ENCODE measurements at regions not wholly inside any gene's neighbourhood (a gene's known extent, or its start where the extent isn't known, plus 50 kb on each side); places are given as distances from the start of the nearest gene placed in this dataset.
A peak's percentile ranks its signal among the peaks of the same experiment; 100 is the strongest.

DNA sequence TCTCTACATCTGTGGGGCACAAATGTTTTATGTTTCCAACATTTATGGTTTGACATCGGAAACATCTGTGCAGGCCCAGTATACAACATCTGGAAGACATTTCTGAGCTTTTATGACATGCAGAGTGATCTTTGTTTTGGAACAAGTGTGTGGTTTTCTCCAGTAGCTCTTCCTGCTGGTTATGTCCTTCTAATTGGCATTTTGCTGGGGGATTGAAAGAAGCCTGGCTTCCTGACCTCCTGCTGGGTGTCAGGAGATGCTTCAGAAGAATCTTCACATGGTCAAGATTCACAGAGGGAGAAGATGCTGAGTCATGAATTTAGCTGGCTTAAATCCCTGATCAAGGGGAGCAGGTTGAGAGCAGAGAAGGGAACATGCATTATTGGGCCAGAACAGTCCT is 279.5 kb upstream of the MYOCD start:
- DNase-seq: peak; percentile 69

DNA sequence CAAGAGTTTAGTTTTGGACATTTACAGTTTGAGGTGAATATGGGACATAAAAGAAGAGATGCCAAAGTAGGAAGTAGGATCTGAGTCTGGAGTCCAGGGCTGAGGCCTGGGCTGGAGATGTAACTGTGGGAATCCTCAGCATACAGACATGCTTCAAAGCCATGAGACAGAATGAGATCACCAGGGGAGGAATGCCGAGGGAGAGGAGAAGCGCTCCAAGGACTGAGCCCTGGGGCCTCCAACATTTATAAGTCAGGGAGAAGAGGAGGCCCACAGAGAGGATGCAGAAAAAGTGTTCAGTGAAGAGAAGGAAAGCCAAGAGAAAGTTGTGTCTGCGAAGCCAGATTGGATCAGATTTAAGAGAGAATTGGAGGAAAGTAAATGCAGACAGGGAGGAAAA is 277.5 kb upstream of the MYOCD start:
- DNase-seq: peak; percentile 93

GRCh38 chr17:12389421-12389820 is 276.3 kb upstream of the MYOCD start:
- DNase-seq: no peak

DNA sequence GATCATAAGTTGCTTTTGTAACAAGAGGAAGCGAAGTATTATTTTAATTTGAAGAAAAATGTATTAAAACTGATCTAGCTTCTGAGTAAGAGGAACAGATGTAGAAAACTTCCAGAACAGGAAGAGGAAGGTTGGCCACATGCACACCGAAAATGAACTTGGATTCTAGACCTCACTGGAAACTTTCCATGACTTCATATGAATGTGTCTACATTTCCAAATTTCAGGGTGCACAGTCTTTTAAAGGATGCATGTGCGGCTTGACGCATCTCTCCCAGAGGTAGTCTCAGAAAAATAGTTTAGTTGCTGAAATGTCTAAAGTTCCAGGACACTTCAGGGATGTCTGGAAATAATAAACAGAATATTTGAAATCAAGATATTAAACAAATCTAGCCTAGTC is 275.1 kb upstream of the MYOCD start:
- no peak for DNase-seq

DNA sequence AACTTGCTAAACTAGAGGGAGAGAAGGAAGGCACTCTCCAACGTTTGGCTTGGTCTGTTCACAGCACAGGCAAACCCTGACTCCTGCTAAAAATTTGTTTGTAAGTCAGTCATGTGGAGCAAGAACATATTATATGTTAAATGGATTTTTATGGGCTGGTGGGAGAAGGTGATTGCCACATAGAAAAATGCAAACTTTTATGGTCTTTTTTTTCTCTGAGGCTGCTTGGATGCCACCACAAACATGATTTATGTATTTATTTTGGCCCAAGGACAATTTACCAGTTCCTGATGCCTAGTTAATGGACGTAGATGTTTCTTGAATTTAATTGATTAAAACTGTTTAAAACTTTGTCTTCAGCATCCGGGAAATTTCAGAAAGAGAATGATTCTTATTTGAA is 274.2 kb upstream of the MYOCD start:
- peak; percentile 44 for DNase-seq

DNA sequence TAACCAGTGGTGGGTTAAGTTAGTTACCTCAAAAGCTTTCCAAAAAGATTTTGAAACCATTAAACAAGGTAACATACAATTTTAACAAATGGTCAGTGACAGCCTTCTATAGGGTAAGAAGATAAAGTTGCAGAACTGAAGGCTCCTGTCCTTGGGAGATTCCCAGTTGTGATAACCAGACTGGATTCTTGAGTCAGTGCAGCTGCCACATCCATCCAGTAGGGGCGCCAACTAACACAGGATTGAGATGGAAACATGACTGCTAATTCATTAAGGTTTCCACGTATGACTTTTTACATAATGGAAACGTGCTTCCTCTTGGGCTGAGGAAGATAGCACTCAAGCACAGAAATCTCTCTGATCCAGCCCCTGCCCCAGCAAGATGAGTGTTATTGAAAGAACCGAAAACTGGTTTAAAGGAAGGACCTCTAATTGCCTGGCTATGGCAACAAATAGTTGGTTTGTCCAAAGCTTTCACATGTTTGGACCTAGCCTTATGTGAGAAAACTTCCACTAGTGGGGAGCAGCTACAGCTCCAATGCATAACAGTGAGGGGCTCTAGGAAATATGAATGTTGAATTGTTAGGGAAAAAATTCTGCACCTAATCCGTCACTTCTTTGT is 269.8 kb upstream of the MYOCD start:
- no peak for DNase-seq

GRCh38 chr17:12398441-12399051 is 267.1 kb upstream of the MYOCD start:
- DNase-seq: peak; percentile 84

GRCh38 chr17:12402963-12403622 is 262.6 kb upstream of the MYOCD start:
- peak; percentile 99 for DNase-seq

DNA sequence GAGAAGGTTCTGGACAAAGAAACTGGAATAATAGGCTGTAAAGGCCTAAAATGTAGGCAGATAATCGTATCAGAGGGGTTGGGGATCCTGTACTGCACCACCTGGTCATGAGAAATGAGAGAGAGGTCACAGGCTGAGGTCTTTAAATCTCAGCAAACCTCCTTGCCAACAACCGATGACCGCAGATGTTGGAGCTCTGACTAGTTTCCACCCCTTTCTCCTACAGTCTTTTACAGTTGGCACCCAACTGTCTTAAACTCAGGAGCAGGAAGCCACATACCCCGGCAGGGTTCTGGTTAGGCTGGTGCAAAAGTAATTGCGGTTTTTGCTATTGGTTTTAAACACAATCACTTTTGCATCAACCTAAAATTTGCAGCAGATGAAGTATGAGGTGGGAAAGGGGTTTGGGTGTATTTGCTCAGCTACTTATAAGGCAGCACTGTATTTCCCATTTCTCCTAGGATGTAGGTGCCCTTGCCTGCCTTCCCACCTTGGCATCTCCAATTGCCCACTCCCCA is 261.8 kb upstream of the MYOCD start:
- no peak for DNase-seq

GRCh38 chr17:12406623-12407215 is 259.0 kb upstream of the MYOCD start:
- DNase-seq: peak; percentile 46

DNA sequence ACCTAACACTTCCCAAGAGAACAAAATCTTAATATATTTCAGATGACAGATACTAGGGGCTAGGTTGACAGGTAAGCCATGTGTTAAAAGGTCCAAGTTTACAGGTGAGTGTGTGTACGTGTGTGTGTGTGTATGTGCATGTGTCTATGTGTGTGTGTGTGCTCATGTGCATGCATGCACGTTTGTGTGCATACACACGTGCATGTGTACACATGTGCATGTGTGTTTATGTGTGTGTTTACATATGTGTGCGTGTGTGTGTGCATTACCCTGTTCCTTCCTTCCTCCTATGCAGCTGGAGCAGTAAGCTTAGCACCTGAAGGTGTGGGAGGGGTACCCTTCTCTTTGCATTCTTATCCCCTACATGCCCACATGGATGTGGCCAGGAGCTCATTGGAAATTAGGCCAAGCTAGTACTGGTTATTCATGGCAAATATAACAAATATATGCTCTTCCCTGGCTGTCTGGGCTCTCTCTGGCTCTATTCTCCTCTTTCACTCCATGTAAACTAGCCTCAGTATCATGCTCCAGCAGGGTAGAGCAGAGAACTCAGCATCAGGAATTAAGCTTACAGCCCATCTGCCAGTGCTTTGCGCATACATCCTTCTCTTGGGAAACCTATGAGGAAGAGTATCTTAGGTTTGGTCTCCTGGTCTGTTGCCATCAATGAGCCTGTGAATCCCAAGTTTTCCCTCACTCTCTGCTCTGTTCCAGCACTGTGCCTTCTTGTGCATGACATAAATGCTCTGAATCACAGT is 258.0 kb upstream of the MYOCD start:
- no peak for DNase-seq

GRCh38 chr17:12409082-12409481 is 256.6 kb upstream of the MYOCD start:
- DNase-seq: no peak

- no peak for DNase-seq
Observed at GRCh38 chr17:12410717-12411116, 255.0 kb upstream of the MYOCD start.

- DNase-seq: peak; percentile 85
Observed at GRCh38 chr17:12415031-12415430, 250.7 kb upstream of the MYOCD start.

DNA sequence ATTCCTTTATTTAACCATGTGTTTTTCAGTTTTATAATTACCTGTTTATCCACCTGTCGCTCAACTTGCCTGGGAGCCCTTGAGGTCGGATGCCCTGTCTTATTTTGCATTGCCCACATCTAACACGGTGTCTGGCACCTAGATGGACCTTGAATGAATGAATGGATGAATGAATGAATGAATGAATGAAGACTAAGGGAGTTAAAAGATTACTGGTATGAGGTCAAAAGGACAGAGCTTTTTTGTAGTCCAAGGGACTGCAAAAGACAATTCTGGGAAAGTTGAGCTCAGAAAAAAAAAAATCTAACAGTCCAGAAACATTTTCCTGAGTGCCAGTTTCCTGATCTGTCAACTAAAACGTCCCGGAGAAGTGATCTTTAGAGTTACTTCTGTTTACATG is 244.6 kb upstream of the MYOCD start:
- DNase-seq: no peak

DNA sequence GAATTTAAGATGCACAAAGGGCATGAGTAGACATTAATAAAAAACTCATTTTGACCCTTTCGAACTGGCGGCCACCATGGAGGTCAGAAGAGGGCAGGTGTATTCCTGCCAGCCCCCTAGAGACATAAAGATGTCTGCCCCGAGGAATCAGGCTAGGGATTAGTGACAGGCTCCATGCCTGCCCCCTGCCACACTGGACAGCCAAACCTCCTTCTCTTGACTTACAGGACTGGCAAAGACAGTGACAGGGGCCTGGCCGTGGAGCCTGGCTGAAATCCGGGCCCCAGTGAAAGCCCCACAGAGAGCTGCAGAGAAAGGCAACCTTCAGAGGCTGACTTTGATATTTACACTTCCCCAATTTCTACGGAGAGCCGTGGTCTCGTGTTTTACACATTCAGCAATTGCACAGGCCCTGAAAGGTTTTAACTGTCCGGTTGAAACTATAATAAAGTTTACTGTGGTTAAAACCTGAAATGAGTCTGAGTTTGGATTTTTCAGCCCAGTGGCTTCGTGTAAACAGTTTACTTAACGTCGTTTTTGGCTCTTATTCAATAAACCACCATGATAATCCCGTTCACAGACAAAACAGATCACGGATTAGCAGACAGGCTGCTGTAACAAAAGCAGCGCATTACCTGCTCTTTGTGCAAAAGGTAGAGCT is 243.9 kb upstream of the MYOCD start:
- no peak for DNase-seq

DNA sequence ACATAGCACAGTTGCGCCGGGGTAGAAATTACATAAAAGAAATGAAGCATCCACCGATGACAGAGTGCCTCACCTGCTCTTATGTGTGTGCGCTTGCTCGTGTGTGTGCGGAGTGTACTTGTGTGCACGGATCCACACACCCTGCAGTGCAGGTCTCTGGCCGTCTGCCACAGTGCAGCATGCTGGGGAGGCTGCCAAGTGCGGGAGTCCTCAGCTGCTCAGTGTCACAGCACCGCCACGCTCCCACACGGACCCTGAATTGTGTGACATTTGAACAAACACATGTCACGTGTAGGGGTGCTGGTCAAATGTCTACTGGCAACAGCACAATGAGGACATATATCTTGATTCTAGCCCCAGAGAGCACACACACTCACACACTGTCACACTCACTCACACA is 243.0 kb upstream of the MYOCD start:
- DNase-seq: no peak

DNA sequence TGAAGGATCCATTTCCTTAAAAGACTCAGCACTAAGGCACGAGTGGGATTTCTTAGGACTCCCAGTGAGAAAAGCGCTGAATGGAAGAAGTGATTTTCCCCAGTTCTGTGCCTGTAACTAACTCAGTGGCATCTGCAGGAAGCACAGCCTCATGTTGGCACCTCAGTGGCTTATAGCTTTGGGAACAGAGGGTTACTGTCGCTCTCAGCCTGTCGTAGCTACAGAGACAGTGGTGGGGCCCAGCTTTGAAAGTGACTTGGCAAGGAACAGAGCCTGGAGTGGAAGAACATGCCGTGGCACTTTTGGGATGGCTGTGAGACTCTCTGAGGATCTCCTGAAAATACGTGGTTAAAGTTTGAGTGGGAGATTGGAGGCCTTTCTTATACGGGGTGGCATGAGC is 242.4 kb upstream of the MYOCD start:
- DNase-seq: no peak

DNA sequence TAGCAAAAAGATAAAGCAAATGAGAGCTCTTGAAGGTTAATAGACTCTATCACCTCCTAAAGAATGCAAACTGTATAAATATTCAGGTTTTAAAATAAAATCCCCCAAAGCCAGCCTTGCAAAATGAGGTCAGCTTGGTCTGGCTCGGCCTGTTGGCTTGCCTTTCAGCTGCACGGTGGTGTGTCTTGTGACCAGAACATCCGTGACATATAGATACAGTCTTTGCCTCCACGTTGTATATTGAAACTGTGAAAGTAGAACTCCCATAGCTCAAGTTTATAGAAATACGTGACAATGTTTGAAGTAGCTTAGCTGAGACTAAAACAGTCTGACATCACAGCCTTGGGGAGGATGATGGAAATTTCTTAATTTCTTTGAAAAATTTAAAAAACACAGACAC is 236.6 kb upstream of the MYOCD start:
- DNase-seq: no peak

- no peak for DNase-seq
Observed at GRCh38 chr17:12431188-12431587, 234.5 kb upstream of the MYOCD start.

DNA sequence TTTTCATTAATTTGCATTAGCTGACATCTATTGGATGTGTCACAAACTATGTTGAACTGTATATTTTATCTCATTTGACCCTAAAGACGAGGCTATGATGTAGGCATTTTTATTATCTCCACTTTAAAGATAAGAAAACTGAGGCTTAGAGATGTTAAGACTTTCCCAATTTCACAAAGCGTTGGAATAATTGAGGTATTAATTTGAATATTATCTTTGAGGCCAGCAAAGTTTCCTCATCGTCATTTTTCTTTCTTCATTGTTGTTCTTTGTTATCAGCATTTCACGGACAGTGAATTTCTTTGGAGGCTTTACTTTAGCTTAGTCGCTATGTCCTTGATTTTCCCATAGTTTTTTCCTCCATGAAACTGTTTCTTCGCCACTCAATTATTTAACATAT is 227.5 kb upstream of the MYOCD start:
- DNase-seq: no peak
